ENCODE measurements at regions not wholly inside any gene's neighbourhood (a gene's known extent, or its start where the extent isn't known, plus 50 kb on each side); places are given as distances from the start of the nearest gene placed in this dataset.

DNA sequence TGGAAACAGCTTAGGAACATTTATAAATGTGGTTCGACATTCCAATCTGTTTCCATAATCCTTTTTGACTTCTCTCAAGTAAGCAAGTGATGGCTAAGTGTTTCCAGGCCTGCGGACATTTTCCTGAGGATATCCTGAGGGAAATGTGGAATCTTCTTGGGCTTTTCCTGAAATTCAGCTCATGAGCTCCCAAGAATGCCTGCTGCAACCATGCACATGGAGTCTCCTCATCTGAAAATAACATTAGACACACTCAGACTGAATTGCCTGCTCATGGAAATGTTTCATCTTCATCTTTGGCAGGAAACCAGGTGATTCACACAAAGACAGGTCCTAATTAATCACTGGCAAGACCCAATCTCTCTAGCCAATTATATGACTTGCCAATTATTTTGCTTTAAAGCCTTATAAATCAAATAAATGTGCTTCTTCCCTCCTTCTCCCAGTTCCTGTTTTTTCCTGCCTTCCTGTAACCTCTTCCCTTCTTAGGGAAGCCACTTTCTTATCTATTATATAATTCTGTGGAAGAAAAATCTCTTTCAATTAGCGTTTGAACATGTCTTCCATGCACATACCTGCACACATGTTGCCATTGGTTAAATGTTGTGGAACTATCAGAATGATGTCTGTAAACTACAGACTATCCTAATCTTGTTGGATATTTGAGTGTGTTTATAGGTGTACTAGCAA is 104.6 kb upstream of the MXRA5 start:
- Histone ChIP-seq H3K27ac (ENCODE audit: extremely low read depth, low read depth, low read length) (no peak overlapping the region), H3K4me3 (ENCODE audit: low read depth, low read length) (no peak overlapping the region), H3K4me1 (ENCODE audit: control insufficient read depth, insufficient read depth, low read length) (no peaks in the 10 kb centered on the region), H3K36me3 (ENCODE audit: control insufficient read depth in 2 of 2, insufficient read depth in 1 of 2, low read length in 2 of 2) (no peaks in the 10 kb centered on the region), H3K9me3 (ENCODE audit: control insufficient read depth, insufficient read depth, low read depth, low read length) (no peaks in the 10 kb centered on the region)
- ChIA-PET CTCF (no interaction called here), POLR2A (no interaction called here)
- no peak for TF ChIP-seq GLI2 (tag by site-specific recombination; IDR thresholded peaks at IDR 0.05; ENCODE audit: borderline replicate concordance, low read depth)
- no peak for TF ChIP-seq ZNF843 (tag by site-specific recombination; IDR thresholded peaks at IDR 0.05)
- TF ChIP-seq ZBTB21 (tag by site-specific recombination; IDR thresholded peaks at IDR 0.05), result no peak
- no peak for TF ChIP-seq ZNF416 (tag by site-specific recombination; IDR thresholded peaks at IDR 0.05)
- no peak for TF ChIP-seq ZNF169 (tag by site-specific recombination; IDR thresholded peaks at IDR 0.05)
- TF ChIP-seq ZNF670 (tag by site-specific recombination; IDR thresholded peaks at IDR 0.05; ENCODE audit: low read depth), result no peak
- no peak for TF ChIP-seq ZNF133 (tag by site-specific recombination; IDR thresholded peaks at IDR 0.05)
- no peak for TF ChIP-seq ZNF558 (tag by site-specific recombination; IDR thresholded peaks at IDR 0.05)
- no peak for TF ChIP-seq YY2 (tag by site-specific recombination; IDR thresholded peaks at IDR 0.05)
- no peak for TF ChIP-seq ZNF311 (tag by site-specific recombination; IDR thresholded peaks at IDR 0.05; ENCODE audit: borderline replicate concordance)
- no peak for TF ChIP-seq ZNF654 (tag by site-specific recombination; IDR thresholded peaks at IDR 0.05; ENCODE audit: low read depth)
- TF ChIP-seq YY1 (tag by site-specific recombination; IDR thresholded peaks at IDR 0.05), result no peak
- TF ChIP-seq ZBTB48 (tag by site-specific recombination; IDR thresholded peaks at IDR 0.05), result no peak
- no peak for TF ChIP-seq ZNF394 (tag by site-specific recombination; IDR thresholded peaks at IDR 0.05; ENCODE audit: borderline replicate concordance)
- no peak for TF ChIP-seq GFI1B (tag by site-specific recombination; IDR thresholded peaks at IDR 0.05)
- no peak for TF ChIP-seq ZNF175 (tag by site-specific recombination; IDR thresholded peaks at IDR 0.05)
- no peak for TF ChIP-seq ZNF10 (tag by site-specific recombination; IDR thresholded peaks at IDR 0.05)
- no peak for TF ChIP-seq BCL11A (tag by site-specific recombination; IDR thresholded peaks at IDR 0.05; ENCODE audit: low read depth)
- TF ChIP-seq ZSCAN23 (tag by site-specific recombination; IDR thresholded peaks at IDR 0.05), result no peak
- no peak for TF ChIP-seq ZNF785 (tag by site-specific recombination; IDR thresholded peaks at IDR 0.05)

DNA sequence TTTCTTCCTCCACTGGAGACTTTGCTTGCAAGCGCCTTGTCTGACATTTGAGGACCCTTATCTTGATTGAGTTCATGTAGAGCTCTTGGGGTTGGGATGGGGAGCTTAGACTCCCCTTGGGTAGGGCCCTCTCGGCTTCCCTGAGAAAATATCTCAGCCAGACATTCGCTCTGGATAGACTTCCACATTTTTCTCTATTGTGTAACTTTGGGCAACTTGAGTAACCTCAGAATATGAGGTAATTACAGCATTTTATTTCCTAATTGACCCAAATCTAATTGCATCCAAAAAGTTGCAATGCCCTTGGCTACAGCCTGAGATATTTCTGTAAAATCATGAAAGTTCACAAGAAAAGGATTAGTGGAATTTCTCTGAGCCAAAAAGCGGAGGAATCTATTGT is 102.8 kb upstream of the MXRA5 start:
- Histone ChIP-seq H3K36me3 (ENCODE audit: control insufficient read depth in 2 of 2, insufficient read depth in 1 of 2, low read length in 2 of 2) (no peaks in the 10 kb centered on the region), H3K27ac (ENCODE audit: extremely low read depth, low read depth, low read length) (no peak overlapping the region), H3K4me3 (ENCODE audit: low read depth, low read length) (no peak overlapping the region), H3K4me1 (ENCODE audit: control insufficient read depth, insufficient read depth, low read length) (no peaks in the 10 kb centered on the region), H3K9me3 (ENCODE audit: control insufficient read depth, insufficient read depth, low read depth, low read length) (no peaks in the 10 kb centered on the region)
- ChIA-PET POLR2A (no interaction called here), CTCF (interaction anchor here (0.6 kb wide), 1 partner anchor 11 kb away, joined by 4 read pairs; no protein-coding TSS in a partner anchor)
- TF ChIP-seq, protein P1, sequence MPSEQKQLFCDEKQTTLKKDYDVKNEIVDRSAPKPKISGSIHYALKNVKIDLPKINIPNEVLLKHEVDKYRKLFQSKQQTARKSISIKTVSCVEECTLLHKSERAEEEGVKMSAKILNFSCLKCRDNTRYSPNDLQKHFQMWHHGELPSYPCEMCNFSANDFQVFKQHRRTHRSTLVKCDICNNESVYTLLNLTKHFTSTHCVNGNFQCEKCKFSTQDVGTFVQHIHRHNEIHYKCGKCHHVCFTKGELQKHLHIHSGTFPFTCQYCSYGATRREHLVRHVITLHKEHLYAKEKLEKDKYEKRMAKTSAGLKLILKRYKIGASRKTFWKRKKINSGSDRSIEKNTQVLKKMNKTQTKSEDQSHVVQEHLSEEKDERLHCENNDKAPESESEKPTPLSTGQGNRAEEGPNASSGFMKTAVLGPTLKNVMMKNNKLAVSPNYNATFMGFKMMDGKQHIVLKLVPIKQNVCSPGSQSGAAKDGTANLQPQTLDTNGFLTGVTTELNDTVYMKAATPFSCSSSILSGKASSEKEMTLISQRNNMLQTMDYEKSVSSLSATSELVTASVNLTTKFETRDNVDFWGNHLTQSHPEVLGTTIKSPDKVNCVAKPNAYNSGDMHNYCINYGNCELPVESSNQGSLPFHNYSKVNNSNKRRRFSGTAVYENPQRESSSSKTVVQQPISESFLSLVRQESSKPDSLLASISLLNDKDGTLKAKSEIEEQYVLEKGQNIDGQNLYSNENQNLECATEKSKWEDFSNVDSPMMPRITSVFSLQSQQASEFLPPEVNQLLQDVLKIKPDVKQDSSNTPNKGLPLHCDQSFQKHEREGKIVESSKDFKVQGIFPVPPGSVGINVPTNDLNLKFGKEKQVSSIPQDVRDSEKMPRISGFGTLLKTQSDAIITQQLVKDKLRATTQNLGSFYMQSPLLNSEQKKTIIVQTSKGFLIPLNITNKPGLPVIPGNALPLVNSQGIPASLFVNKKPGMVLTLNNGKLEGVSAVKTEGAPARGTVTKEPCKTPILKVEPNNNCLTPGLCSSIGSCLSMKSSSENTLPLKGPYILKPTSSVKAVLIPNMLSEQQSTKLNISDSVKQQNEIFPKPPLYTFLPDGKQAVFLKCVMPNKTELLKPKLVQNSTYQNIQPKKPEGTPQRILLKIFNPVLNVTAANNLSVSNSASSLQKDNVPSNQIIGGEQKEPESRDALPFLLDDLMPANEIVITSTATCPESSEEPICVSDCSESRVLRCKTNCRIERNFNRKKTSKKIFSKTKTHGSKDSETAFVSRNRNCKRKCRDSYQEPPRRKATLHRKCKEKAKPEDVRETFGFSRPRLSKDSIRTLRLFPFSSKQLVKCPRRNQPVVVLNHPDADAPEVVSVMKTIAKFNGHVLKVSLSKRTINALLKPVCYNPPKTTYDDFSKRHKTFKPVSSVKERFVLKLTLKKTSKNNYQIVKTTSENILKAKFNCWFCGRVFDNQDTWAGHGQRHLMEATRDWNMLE (tag by site-specific recombination; conservative IDR thresholded peaks at IDR 0.05; ENCODE audit: low read depth), result no peak
- TF ChIP-seq ZSCAN23 (tag by site-specific recombination; IDR thresholded peaks at IDR 0.05) (no peak), ZNF548 (tag by site-specific recombination; IDR thresholded peaks at IDR 0.05) (no peak), ZNF211 (tag by site-specific recombination; IDR thresholded peaks at IDR 0.05; ENCODE audit: low read depth) (no peak), ZNF24 (tag by site-specific recombination; IDR thresholded peaks at IDR 0.05) (no peak)
- TF ChIP-seq, protein P2, sequence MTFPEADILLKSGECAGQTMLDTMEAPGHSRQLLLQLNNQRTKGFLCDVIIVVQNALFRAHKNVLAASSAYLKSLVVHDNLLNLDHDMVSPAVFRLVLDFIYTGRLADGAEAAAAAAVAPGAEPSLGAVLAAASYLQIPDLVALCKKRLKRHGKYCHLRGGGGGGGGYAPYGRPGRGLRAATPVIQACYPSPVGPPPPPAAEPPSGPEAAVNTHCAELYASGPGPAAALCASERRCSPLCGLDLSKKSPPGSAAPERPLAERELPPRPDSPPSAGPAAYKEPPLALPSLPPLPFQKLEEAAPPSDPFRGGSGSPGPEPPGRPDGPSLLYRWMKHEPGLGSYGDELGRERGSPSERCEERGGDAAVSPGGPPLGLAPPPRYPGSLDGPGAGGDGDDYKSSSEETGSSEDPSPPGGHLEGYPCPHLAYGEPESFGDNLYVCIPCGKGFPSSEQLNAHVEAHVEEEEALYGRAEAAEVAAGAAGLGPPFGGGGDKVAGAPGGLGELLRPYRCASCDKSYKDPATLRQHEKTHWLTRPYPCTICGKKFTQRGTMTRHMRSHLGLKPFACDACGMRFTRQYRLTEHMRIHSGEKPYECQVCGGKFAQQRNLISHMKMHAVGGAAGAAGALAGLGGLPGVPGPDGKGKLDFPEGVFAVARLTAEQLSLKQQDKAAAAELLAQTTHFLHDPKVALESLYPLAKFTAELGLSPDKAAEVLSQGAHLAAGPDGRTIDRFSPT (tag by site-specific recombination; IDR thresholded peaks at IDR 0.05), result no peak
